ENCODE measurements at regions not wholly inside any gene's neighbourhood (a gene's known extent, or its start where the extent isn't known, plus 50 kb on each side); places are given as distances from the start of the nearest gene placed in this dataset.

- TF ChIP-seq CTCF (IDR thresholded peaks at IDR 0.05): no peak
- TF ChIP-seq EZH2 (IDR thresholded peaks at IDR 0.05): no peak
- no peak for TF ChIP-seq EZH2phosphoT487 (IDR thresholded peaks at IDR 0.05)
Measured at GRCh38 chr18:71998547-71999097, 545.5 kb downstream of the CBLN2 start.
